DOHH2 (cell line): ENCODE measurements at regions not wholly inside any gene's neighbourhood (a gene's known extent, or its start where the extent isn't known, plus 50 kb on each side); places are given as distances from the start of the nearest gene placed in this dataset.

ENCODE experiments used
- H3F3A ChIP-seq: fragments of 200-600 bp; sonication (generic), shearing (Covaris generic); 2 replicates; pipeline ENCODE4 v1.6.0; 2016; ENCODE audit warnings: antibody characterized with exemption, mild to moderate bottlenecking; ENCODE audit not compliant: control insufficient read depth, insufficient read depth
- H3K27ac ChIP-seq: fragments of 200-600 bp; sonication (generic); 2 replicates; pipeline ENCODE4 v1.5.1; 2014; ENCODE audit warnings: low read depth, mild to moderate bottlenecking, low read length, moderate library complexity
- H3K27me3 ChIP-seq: fragments of 200-600 bp; sonication (generic); 2 replicates; pipeline ENCODE4 v1.6.1; 2014; ENCODE audit warnings: mild to moderate bottlenecking, low read length, mixed read lengths; ENCODE audit not compliant: control insufficient read depth
- H3K36me3 ChIP-seq: fragments of 200-600 bp; sonication (generic); 2 replicates; pipeline ENCODE4 v1.6.1; 2014; ENCODE audit warnings: mild to moderate bottlenecking, low read length, moderate library complexity, mixed read lengths; ENCODE audit not compliant: control insufficient read depth
- H3K4me1 ChIP-seq: fragments of 200-600 bp; sonication (generic); 2 replicates; pipeline ENCODE4 v1.6.1; 2014; ENCODE audit warnings: mild to moderate bottlenecking, low read length, mixed read lengths; ENCODE audit not compliant: control insufficient read depth
- H3K4me2 ChIP-seq: fragments of 200-600 bp; sonication (generic); 2 replicates; pipeline ENCODE4 v1.6.0; 2014; ENCODE audit warnings: mild to moderate bottlenecking, low read length, moderate library complexity
- H3K4me3 ChIP-seq: fragments of 200-600 bp; sonication (generic); 2 replicates; pipeline ENCODE4 v1.5.1; 2014; ENCODE audit warnings: mild to moderate bottlenecking, low read length, mixed read lengths
- H3K79me2 ChIP-seq: fragments of 200-600 bp; sonication (generic); 2 replicates; pipeline ENCODE4 v1.6.1; 2014; ENCODE audit warnings: mild to moderate bottlenecking, low read length, mixed read lengths; ENCODE audit not compliant: control insufficient read depth
- H3K9me2 ChIP-seq: fragments of 200-600 bp; sonication (generic); replicated peaks from 2 replicates; pipeline ENCODE4 v1.6.1; 2014; ENCODE audit warnings: mild to moderate bottlenecking, low read length, mixed read lengths; ENCODE audit not compliant: control insufficient read depth
- H3K9me3 ChIP-seq: fragments of 200-600 bp; sonication (generic); 2 replicates; pipeline ENCODE4 v1.6.1; 2014; ENCODE audit warnings: antibody characterized with exemption, low read length, mixed read lengths; ENCODE audit not compliant: control insufficient read depth, insufficient read depth
- H4K20me1 ChIP-seq: fragments of 200-600 bp; sonication (generic); 2 replicates; pipeline ENCODE4 v1.6.0; 2014; ENCODE audit warnings: low read depth, mild to moderate bottlenecking, antibody characterized with exemption, low read length, moderate library complexity; ENCODE audit not compliant: control insufficient read depth, insufficient read depth
- EZH2phosphoT487 ChIP-seq: fragments of 200-600 bp; sonication (generic); IDR thresholded peaks from 2 replicates; pipeline ENCODE4 v1.6.1; 2017; ENCODE audit warnings: borderline replicate concordance, mild to moderate bottlenecking, antibody characterized with exemption, low read length, moderate library complexity, mixed read lengths
- TF ChIP-seq, protein P1 (sequence below): fragments of 200-600 bp; sonication (generic); IDR thresholded peaks from one replicate; pipeline ENCODE4 v1.5.1; 2014; ENCODE audit warnings: antibody characterized with exemption, mild to moderate bottlenecking, low read depth, low read length; ENCODE audit not compliant: poor library complexity, severe bottlenecking

DNA sequence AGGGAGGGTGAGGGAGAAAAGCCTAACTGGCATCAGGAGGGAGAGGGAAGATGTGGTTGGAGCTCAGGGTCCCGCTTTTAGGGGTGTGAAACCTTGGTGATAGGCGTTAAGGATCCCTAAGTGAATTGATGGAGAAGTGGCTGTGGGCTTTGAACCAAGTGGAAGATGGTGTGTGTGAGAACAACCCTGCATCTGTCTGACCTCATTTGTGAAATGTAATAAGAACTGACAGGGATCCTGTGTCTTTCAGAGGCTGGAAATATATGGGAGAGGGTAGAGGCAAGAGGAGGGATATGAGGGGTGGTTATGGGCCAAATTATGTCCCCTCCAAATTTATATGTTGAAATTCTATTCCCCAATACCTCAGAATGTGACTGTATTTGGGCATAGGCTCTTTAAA lies 63.8 kb upstream of the NRXN3 start:
- H3K4me2 ChIP-seq, result no peak overlapping the region

DNA sequence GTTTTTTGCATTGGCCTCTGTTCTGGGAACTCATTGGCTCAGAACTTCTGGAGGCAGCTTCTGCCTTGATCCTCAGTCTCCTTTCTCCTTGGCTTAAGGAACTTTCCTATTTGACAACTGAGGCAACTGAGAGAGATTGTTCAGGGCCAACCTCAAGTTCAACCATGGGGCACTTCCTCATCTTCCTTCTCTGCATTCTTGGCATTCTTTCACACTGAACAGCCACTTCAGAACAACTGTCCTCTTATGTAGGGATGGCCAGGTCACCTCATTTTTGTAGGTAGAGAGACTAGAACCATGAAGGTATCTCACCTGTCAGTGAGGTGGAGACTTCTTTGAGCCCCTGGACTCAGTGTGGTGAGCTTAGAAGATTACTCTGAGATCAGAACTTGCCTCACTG lies 63.0 kb upstream of the NRXN3 start:
- Histone ChIP-seq H3K4me3 (no peak overlapping the region), H3K27me3 (no peaks in the 10 kb centered on the region), H3K36me3 (no peaks in the 10 kb centered on the region), H4K20me1 (no peaks in the 10 kb centered on the region), H3K4me1 (no peaks in the 10 kb centered on the region), H3K79me2 (no peaks in the 10 kb centered on the region), H3F3A (no peaks in the 10 kb centered on the region), H3K4me2 (no peak overlapping the region), H3K9me3 (no peaks in the 10 kb centered on the region), H3K27ac (no peak overlapping the region), H3K9me2 (no peaks in the 10 kb centered on the region)
- TF ChIP-seq, protein P1, sequence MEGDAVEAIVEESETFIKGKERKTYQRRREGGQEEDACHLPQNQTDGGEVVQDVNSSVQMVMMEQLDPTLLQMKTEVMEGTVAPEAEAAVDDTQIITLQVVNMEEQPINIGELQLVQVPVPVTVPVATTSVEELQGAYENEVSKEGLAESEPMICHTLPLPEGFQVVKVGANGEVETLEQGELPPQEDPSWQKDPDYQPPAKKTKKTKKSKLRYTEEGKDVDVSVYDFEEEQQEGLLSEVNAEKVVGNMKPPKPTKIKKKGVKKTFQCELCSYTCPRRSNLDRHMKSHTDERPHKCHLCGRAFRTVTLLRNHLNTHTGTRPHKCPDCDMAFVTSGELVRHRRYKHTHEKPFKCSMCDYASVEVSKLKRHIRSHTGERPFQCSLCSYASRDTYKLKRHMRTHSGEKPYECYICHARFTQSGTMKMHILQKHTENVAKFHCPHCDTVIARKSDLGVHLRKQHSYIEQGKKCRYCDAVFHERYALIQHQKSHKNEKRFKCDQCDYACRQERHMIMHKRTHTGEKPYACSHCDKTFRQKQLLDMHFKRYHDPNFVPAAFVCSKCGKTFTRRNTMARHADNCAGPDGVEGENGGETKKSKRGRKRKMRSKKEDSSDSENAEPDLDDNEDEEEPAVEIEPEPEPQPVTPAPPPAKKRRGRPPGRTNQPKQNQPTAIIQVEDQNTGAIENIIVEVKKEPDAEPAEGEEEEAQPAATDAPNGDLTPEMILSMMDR, result no peak
- no peak for TF ChIP-seq EZH2phosphoT487

More for the DNA sequence above, 63.8 kb upstream of the NRXN3 start:
- H3K9me3 ChIP-seq, result no peaks in the 10 kb centered on the region
- no peaks in the 10 kb centered on the region for H4K20me1 ChIP-seq
- TF ChIP-seq, protein P1, result no peak
- no peak for TF ChIP-seq EZH2phosphoT487
- no peaks in the 10 kb centered on the region for H3K79me2 ChIP-seq
- H3K36me3 ChIP-seq, result no peaks in the 10 kb centered on the region
- H3K4me1 ChIP-seq, result no peaks in the 10 kb centered on the region
- H3K4me3 ChIP-seq, result no peak overlapping the region
- H3K27ac ChIP-seq, result no peak overlapping the region
- no peaks in the 10 kb centered on the region for H3K27me3 ChIP-seq
- H3F3A ChIP-seq, result no peaks in the 10 kb centered on the region
- no peaks in the 10 kb centered on the region for H3K9me2 ChIP-seq

DNA sequence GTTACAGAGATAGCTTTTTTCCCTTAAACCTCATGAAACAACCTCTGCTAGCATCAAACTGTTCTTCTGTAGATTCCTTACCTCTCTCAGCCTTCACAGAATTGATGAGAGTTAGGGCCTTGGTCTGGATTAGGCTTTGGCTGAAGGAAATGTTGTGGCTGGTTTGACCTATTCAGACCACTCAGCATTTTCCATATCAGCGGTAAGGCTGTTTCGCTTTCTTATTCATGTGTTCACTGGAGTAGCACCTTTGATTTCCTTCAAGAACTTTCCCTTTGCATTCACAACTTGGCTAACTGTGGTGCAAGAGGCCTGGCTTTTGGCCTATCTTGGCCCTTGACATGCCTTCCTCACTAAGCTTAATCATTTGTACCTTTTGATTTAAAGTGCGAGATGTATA lies 50.7 kb upstream of the NRXN3 start:
- Histone ChIP-seq H3K9me3 (no peaks in the 10 kb centered on the region), H3K4me1 (no peaks in the 10 kb centered on the region), H3K9me2 (no peaks in the 10 kb centered on the region), H3K27me3 (no peaks in the 10 kb centered on the region), H3K79me2 (no peaks in the 10 kb centered on the region), H4K20me1 (no peaks in the 10 kb centered on the region), H3K4me2 (no peak overlapping the region), H3F3A (no peaks in the 10 kb centered on the region), H3K27ac (no peak overlapping the region), H3K36me3 (no peaks in the 10 kb centered on the region), H3K4me3 (no peak overlapping the region)
- TF ChIP-seq, protein P1, result no peak
- TF ChIP-seq EZH2phosphoT487, result no peak
